Loucy (cell line): ENCODE measurements at regions not wholly inside any gene's neighbourhood (a gene's known extent, or its start where the extent isn't known, plus 50 kb on each side); places are given as distances from the start of the nearest gene placed in this dataset.

Source experiments
- CTCF ChIP-seq: fragments of 200-600 bp; sonication (generic); conservative IDR thresholded peaks from 2 replicates; pipeline ENCODE4 v1.5.1; 2014; ENCODE audit warnings: mild to moderate bottlenecking, antibody characterized with exemption, low read length
- EZH2phosphoT487 ChIP-seq: fragments of 200-600 bp; IDR thresholded peaks from 2 replicates; pipeline ENCODE4 v1.6.1; 2018; ENCODE audit warnings: antibody characterized with exemption, mild to moderate bottlenecking, moderate library complexity, borderline replicate concordance

- TF ChIP-seq CTCF (no peak), EZH2phosphoT487 (no peak)
Observed at GRCh38 chr13:109323338-109323737, 463.0 kb downstream of the IRS2 start.
